ENCODE measurements at regions not wholly inside any gene's neighbourhood (a gene's known extent, or its start where the extent isn't known, plus 50 kb on each side); places are given as distances from the start of the nearest gene placed in this dataset.

DNA sequence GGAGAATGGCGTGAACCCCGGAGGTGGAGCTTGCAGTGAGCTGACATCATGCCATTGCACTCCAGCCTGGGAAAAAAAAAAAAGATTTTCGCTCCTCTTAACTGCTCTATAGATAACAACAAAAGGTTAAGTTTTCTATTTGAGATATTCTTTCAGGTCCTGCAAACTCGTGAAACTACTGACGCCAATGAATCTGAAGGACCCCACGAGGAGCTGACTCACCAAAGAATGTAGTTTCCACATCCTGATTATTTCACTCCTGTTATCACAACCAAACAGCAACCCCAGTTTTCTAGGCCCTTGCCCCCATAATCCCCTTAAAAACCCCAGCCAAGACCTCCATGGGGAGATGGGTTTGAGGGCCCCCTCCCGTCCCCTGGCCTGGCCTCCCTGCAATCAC is 58.7 kb downstream of the OTOR start:
- TF ChIP-seq MXI1 (conservative IDR thresholded peaks at IDR 0.05; ENCODE audit: poor library complexity, severe bottlenecking), result no peak
- TF ChIP-seq POLR2AphosphoS5 (IDR thresholded peaks at IDR 0.05), result no peak
- no peak for TF ChIP-seq EZH2 (IDR thresholded peaks at IDR 0.05; ENCODE audit: borderline replicate concordance, insufficient read depth, low read length, poor library complexity, severe bottlenecking)
- TF ChIP-seq, protein P1, sequence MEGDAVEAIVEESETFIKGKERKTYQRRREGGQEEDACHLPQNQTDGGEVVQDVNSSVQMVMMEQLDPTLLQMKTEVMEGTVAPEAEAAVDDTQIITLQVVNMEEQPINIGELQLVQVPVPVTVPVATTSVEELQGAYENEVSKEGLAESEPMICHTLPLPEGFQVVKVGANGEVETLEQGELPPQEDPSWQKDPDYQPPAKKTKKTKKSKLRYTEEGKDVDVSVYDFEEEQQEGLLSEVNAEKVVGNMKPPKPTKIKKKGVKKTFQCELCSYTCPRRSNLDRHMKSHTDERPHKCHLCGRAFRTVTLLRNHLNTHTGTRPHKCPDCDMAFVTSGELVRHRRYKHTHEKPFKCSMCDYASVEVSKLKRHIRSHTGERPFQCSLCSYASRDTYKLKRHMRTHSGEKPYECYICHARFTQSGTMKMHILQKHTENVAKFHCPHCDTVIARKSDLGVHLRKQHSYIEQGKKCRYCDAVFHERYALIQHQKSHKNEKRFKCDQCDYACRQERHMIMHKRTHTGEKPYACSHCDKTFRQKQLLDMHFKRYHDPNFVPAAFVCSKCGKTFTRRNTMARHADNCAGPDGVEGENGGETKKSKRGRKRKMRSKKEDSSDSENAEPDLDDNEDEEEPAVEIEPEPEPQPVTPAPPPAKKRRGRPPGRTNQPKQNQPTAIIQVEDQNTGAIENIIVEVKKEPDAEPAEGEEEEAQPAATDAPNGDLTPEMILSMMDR (IDR thresholded peaks at IDR 0.05; ENCODE audit: poor library complexity, severe bottlenecking), result no peak
- TF ChIP-seq REST (IDR thresholded peaks at IDR 0.05; ENCODE audit: borderline replicate concordance), result no peak
- TF ChIP-seq RAD21 (conservative IDR thresholded peaks at IDR 0.05), result no peak
- no peak for TF ChIP-seq TAF1 (IDR thresholded peaks at IDR 0.05; ENCODE audit: low read depth)
- no peak for TF ChIP-seq EP300 (conservative IDR thresholded peaks at IDR 0.05; ENCODE audit: poor library complexity, severe bottlenecking)
